CD4-positive, alpha-beta T cell treated with Interleukin-21 for 1 hour (primary cell): ENCODE measurements at regions not wholly inside any gene's neighbourhood (a gene's known extent, or its start where the extent isn't known, plus 50 kb on each side); places are given as distances from the start of the nearest gene placed in this dataset.
"Not testable (repeated sequence)": the region's sequence is repeated elsewhere in the genome, so short reads cannot be mapped to it uniquely, and the experiment has no call there.

Source experiments
- DNase-seq: peaks from one replicate; pipeline ENCODE4 v3.0.0-alpha.2; 2020

- no peak for DNase-seq
These were observed 50.7 kb upstream of the VPREB1 start for GRCh38 chr22:22193923-22194322.

GRCh38 chr22:22193462-22193861 is 51.1 kb upstream of the VPREB1 start:
- DNase-seq = not testable (repeated sequence)

- not testable (repeated sequence) for DNase-seq
These were observed 51.6 kb upstream of the VPREB1 start for GRCh38 chr22:22193006-22193405.

GRCh38 chr22:22189796-22190195 is 54.8 kb upstream of the VPREB1 start:
- not testable (repeated sequence) for DNase-seq

- not testable (repeated sequence) for DNase-seq
These were observed 56.7 kb upstream of the VPREB1 start for GRCh38 chr22:22187863-22188262.

GRCh38 chr22:22187299-22187698 is 57.3 kb upstream of the VPREB1 start:
- DNase-seq = no peak

- no peak for DNase-seq
These were observed 58.6 kb upstream of the VPREB1 start for GRCh38 chr22:22185844-22186499.

GRCh38 chr22:22185217-22185616 is 59.4 kb upstream of the VPREB1 start:
- DNase-seq = no peak

- DNase-seq = no peak
These were observed 60.2 kb upstream of the VPREB1 start for GRCh38 chr22:22184277-22184807.

- DNase-seq = no peak
These were observed 61.7 kb upstream of the VPREB1 start for GRCh38 chr22:22182990-22183264.

- DNase-seq = no peak
These were observed 62.2 kb upstream of the VPREB1 start for GRCh38 chr22:22182218-22182989.

GRCh38 chr22:22181341-22181850 is 63.2 kb upstream of the VPREB1 start:
- DNase-seq = no peak

GRCh38 chr22:22180738-22181285 is 63.8 kb upstream of the VPREB1 start:
- no peak for DNase-seq

GRCh38 chr22:22179858-22180257 is 64.7 kb upstream of the VPREB1 start:
- no peak for DNase-seq

GRCh38 chr22:22178992-22179391 is 65.6 kb upstream of the VPREB1 start:
- DNase-seq = no peak

GRCh38 chr22:22178355-22178965 is 66.1 kb upstream of the VPREB1 start:
- DNase-seq = no peak

- no peak for DNase-seq
These were observed 67.5 kb upstream of the VPREB1 start for GRCh38 chr22:22176929-22177616.

- DNase-seq = not testable (repeated sequence)
These were observed 71.5 kb upstream of the VPREB1 start for GRCh38 chr22:22172896-22173628.

GRCh38 chr22:22171357-22172218 is 73.0 kb upstream of the VPREB1 start:
- DNase-seq = no peak

GRCh38 chr22:22169923-22170322 is 74.7 kb upstream of the VPREB1 start:
- no peak for DNase-seq
